Activated CD4-positive, alpha-beta T cell treated with anti-CD3 and anti-CD28 coated beads, Interleukin-2, amount 10 ng/mL, durations not matched to agents 24 days and 14 days (primary cell): ENCODE measurements at regions not wholly inside any gene's neighbourhood (a gene's known extent, or its start where the extent isn't known, plus 50 kb on each side); places are given as distances from the start of the nearest gene placed in this dataset.

Source experiments
- DNase-seq: peaks from one replicate; pipeline ENCODE4 v3.0.0; 2022
- H3K27ac Mint-ChIP-seq: one replicate; pipeline ENCODE4 v1.8.0; 2022; ENCODE audit warnings: mild to moderate bottlenecking, mixed read lengths
- H3K27me3 Mint-ChIP-seq: one replicate; pipeline ENCODE4 v1.8.0; 2022; ENCODE audit warnings: mixed read lengths
- H3K36me3 Mint-ChIP-seq: one replicate; pipeline ENCODE4 v1.8.0; 2022; ENCODE audit warnings: low read depth, mild to moderate bottlenecking, mixed read lengths
- H3K4me1 Mint-ChIP-seq: one replicate; pipeline ENCODE4 v1.8.0; 2021; ENCODE audit warnings: mixed read lengths
- H3K4me3 Mint-ChIP-seq: one replicate; pipeline ENCODE4 v1.8.0; 2022; ENCODE audit warnings: mild to moderate bottlenecking, moderate library complexity, mixed read lengths
- H3K9me3 Mint-ChIP-seq: one replicate; pipeline ENCODE4 v1.8.0; 2021; ENCODE audit warnings: mixed read lengths
- intact Hi-C: fragments of 100-400 bp; cut with micrococcal nuclease; formaldehyde crosslinking; loops from one replicate; pipeline ENCODE4 v1.15.1; 2023

DNA sequence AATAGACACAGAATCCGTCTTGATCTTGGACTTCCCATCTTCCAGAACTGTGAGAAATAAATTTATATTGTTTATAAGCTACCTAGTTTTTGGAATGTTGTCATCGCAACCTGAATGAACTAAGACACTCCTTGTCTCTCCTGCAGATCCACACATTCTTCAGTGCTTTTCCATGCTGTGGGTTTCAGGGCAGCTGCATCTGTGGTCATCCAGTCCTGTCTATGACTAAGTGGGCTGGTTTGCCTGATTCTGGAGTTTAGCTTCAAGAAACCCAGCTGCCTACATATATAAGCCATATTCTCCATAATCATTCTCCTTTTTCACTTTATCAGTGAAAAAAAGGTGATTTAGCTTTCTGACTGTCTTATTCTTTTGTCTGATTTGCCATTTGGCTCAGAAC, 170.3 kb upstream of the KIT start:
- Mint-ChIP-seq H3K9me3 (no peaks in the 10 kb centered on the region), H3K4me3 (no peak overlapping the region), H3K36me3 (no peaks in the 10 kb centered on the region), H3K27me3 (no peaks in the 10 kb centered on the region), H3K4me1 (no peaks in the 10 kb centered on the region), H3K27ac (no peak overlapping the region)
- DNase-seq: no peak
- intact Hi-C loops: no loop called here

DNA sequence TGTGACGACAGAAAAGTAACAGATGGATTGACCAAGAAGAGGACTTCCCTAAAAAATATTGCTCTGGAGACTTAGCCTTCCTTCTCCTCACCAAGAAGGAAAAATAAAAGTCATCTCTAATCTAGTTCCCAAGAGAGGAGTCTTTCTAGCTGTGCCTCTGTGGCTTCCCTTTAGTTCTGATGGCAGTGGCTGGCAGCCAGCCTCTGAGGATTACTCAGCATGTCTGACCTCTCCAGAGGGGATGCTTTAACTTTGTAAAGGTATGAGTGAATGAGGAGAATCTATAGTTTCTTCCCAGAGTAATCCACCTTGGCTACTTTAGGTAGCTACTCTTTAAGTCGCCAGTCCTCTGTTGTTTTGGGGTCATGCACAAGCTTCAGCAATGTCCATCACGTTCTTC, 163.9 kb upstream of the KIT start:
- no peak overlapping the region for H3K27ac Mint-ChIP-seq
- H3K9me3 Mint-ChIP-seq: no peaks in the 10 kb centered on the region
- H3K4me3 Mint-ChIP-seq: no peak overlapping the region
- peaks cover 2% of the 10 kb centered on the region for H3K4me1 Mint-ChIP-seq
- no peaks in the 10 kb centered on the region for H3K27me3 Mint-ChIP-seq
- H3K36me3 Mint-ChIP-seq: no peaks in the 10 kb centered on the region
- DNase-seq: no peak
- intact Hi-C loops: no loop called here

DNA sequence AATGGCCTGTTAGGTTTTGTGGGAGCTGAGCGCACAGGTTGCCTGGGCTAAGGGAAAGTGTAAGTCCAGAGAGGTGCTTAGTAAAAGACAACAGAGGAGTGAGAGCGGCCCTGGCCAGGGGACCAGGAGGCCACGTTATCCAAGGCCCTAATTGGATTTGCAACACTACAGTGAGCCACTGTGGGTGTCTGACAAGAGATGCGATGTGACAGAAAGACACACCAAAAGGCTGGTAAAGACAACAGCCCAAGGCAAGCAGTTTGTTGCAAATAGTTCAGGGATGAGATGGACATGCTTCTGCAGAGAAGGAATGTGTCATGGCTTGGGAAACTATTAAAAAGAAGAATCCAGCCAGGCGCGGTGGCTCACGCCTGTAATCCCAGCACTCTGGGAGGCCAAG, 162.7 kb upstream of the KIT start:
- Mint-ChIP-seq H3K9me3 (no peaks in the 10 kb centered on the region), H3K27me3 (no peaks in the 10 kb centered on the region), H3K4me1 (peaks cover 2% of the 10 kb centered on the region), H3K4me3 (no peak overlapping the region), H3K36me3 (no peaks in the 10 kb centered on the region), H3K27ac (no peak overlapping the region)
- intact Hi-C loops: no loop called here
- DNase-seq: no peak

DNA sequence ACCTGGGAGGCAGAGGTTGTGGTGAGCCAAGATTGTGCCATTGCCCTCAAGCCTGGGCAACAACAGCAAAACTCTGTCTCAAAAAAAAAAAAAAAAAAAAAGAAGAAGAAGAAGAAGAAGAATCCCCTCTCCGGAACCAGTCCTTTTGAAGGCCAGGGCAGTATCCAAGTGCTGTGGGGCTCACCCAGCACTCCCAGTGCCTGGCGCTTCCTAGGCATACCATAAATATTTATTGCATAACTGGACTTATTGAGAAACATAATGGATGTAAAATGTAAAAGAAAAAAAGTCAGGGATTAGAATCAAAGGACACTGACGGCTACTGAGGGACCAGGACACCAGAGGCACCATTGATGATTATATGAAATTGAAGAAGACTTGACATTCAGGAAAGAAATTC, 162.1 kb upstream of the KIT start:
- H3K4me1 Mint-ChIP-seq: peaks cover 2% of the 10 kb centered on the region
- no peak for DNase-seq
- H3K4me3 Mint-ChIP-seq: no peak overlapping the region
- intact Hi-C loops: no loop called here
- H3K9me3 Mint-ChIP-seq: no peaks in the 10 kb centered on the region
- no peaks in the 10 kb centered on the region for H3K27me3 Mint-ChIP-seq
- no peaks in the 10 kb centered on the region for H3K36me3 Mint-ChIP-seq
- H3K27ac Mint-ChIP-seq: no peak overlapping the region

DNA sequence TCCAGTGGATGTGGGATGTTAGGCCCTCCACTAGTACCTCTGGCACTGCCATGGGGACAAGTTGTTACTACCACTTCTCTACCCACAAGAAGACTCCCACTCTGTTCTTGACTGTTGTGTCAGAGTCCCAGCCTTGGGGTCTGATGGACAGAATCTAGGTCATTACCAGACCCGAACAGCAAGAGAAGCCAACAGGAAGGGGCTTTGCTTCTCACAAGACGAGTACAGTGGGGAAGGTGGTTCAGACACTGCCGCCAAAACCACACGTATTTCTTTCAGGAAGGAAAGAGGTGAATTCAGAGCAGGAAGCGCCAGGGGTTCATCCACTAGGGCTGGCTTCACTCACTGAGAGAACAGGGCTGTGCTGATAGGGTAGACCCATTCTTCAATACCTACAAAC, 161.3 kb upstream of the KIT start:
- no peak for DNase-seq
- H3K4me1 Mint-ChIP-seq: peaks cover 2% of the 10 kb centered on the region
- H3K4me3 Mint-ChIP-seq: no peak overlapping the region
- no peaks in the 10 kb centered on the region for H3K9me3 Mint-ChIP-seq
- H3K27ac Mint-ChIP-seq: no peak overlapping the region
- H3K27me3 Mint-ChIP-seq: no peaks in the 10 kb centered on the region
- intact Hi-C loops: no loop called here
- H3K36me3 Mint-ChIP-seq: no peaks in the 10 kb centered on the region

DNA sequence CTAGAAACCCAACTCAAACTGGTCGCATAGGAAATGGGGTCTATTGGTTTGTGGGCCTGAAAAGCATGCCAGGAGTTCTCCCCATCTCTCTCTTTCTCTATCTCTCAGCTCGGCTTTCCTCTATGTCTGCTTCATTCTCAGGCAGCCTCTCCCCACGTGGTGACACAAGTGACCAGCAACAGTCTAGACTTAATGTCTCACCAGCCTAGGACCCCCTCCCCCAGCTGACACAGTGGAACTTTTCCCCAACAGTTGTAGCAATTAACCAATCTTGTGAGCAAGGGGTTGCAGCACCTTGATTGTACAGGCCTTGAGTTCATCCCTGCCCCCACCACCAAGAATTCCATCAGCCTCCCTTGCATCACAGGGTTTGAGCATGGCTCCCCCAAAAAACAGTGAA, 159.8 kb upstream of the KIT start:
- DNase-seq: no peak
- H3K9me3 Mint-ChIP-seq: no peaks in the 10 kb centered on the region
- no peaks in the 10 kb centered on the region for H3K27me3 Mint-ChIP-seq
- H3K4me3 Mint-ChIP-seq: no peak overlapping the region
- peaks cover 2% of the 10 kb centered on the region for H3K4me1 Mint-ChIP-seq
- intact Hi-C loops: no loop called here
- no peaks in the 10 kb centered on the region for H3K36me3 Mint-ChIP-seq
- no peak overlapping the region for H3K27ac Mint-ChIP-seq

DNA sequence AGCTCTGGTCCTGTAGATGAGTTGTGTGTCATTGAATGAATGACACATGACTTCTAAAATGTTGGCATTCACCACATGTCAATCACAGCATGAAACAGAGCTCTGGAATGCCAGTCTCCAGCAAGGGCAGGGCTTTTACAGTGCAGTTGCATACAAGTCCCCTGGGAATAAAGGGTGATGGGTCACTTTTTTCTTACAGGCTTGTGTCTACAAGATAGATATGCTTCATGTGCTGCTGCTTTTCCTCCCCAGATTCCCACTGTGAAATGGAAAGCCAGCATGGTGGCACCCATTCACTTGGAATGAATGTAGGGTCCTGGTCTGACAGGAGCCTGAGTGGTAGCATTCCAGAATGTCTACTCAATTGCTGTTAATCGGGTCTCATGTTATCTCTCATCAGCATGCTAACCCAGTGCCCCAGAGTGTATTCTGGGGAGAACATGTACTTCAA, 159.1 kb upstream of the KIT start:
- Mint-ChIP-seq H3K9me3 (no peaks in the 10 kb centered on the region), H3K4me3 (no peak overlapping the region), H3K27ac (no peak overlapping the region), H3K4me1 (peaks cover 2% of the 10 kb centered on the region), H3K27me3 (no peaks in the 10 kb centered on the region), H3K36me3 (no peaks in the 10 kb centered on the region)
- intact Hi-C loops: no loop called here
- no peak for DNase-seq

DNA sequence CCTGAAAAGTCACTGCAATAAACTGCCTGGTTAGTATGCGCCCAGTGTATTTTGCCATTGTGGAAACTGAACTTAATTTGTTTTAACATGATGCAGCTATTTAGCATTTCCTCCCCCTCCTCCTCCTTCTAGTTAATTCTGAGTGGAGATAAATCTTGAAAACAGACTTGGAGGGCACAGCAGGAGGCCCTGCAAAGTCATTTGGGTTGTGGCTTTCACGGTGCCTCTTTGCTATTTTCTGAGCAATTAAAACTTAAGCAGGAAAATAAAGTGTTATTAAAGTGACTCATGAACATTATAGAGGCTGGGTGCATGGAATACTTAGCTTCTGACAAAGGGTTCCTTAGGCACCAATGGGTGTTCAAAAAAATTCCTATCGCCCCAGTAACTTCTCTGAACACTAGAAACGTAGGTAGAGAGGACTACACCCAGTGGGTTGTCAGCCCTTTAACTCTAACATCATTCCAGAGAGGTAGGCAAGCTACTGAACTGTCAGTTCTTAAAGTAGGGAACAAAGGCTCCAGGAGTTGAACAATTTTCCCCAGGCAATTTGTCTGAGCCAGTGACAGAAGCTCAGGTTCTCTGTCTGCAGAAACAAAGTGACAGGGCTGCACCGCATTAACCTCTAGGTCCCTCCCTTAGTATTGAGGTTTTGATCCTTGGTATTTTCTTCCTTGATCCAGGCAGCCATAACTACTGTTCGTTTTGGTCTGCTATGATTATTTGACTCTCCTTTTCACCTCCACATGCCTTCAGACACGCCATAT, 158.3 kb upstream of the KIT start:
- no peaks in the 10 kb centered on the region for H3K9me3 Mint-ChIP-seq
- no peak for DNase-seq
- H3K36me3 Mint-ChIP-seq: no peaks in the 10 kb centered on the region
- H3K4me3 Mint-ChIP-seq: no peak overlapping the region
- intact Hi-C loops: no loop called here
- no peaks in the 10 kb centered on the region for H3K27me3 Mint-ChIP-seq
- H3K27ac Mint-ChIP-seq: no peak overlapping the region
- H3K4me1 Mint-ChIP-seq: peaks cover 2% of the 10 kb centered on the region

DNA sequence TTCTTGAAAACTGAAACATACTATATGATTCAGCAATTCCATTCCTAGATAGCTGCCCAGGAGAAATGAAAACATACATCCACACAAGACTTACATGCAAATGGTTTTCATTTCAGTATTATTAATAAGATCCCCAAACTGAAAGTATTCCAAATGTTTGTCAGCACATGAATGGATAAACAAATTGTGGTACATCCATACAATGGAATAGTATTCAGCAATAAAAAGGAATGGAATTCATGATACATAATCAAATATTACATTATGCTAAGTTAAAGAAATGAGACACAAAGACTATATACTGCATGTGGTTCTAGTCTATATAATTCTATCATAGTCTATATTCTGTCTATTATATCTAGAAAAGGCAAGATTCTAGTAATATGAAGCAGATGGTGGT, 152.4 kb upstream of the KIT start:
- Mint-ChIP-seq H3K27ac (no peak overlapping the region), H3K4me3 (no peak overlapping the region), H3K36me3 (no peaks in the 10 kb centered on the region), H3K27me3 (no peaks in the 10 kb centered on the region), H3K9me3 (peaks cover 2% of the 10 kb centered on the region), H3K4me1 (no peaks in the 10 kb centered on the region)
- intact Hi-C loops: no loop called here
- no peak for DNase-seq

DNA sequence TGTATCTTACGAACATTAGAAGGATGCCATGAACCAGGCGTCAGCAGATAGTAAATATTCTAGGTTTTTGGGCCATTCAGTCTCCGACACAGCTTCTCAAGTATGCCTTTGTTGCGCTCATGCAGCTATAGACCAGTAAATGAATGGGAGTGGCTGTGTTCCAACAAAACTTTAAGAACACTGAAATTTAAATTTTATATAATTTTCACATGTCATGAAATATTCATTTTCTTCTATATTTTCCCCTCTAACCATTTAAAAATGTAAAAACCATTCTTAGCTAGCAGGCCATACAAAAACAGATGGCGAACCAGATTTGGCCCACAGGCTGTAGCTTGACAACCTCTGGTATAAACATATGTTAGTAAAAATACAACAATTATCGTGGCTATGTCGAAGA, 151.8 kb upstream of the KIT start:
- Mint-ChIP-seq H3K27me3 (no peaks in the 10 kb centered on the region), H3K27ac (no peak overlapping the region), H3K4me3 (no peak overlapping the region), H3K36me3 (no peaks in the 10 kb centered on the region), H3K9me3 (peaks cover 2% of the 10 kb centered on the region), H3K4me1 (no peaks in the 10 kb centered on the region)
- intact Hi-C loops: no loop called here
- DNase-seq: no peak

DNA sequence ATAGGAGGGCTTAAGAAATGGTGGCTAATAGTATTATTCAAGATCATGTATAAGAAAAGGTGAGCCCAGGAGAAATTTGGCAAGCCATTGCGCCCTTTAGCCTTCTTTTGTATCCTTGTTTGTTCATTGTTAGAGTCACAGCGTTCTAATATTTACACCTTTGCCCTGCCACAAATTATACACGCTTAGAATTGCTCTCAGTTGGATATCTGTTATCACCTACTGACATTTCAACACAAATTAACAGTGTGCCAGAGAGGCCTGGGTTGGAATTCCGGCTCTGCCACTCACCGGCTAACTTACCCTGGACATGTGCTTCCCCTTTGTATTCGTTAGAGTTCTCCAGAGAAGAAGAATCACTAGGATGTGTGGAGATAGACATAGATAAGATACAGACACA, 148.7 kb upstream of the KIT start:
- no peak for DNase-seq
- peaks cover 2% of the 10 kb centered on the region for H3K9me3 Mint-ChIP-seq
- no peaks in the 10 kb centered on the region for H3K27me3 Mint-ChIP-seq
- no peak overlapping the region for H3K4me3 Mint-ChIP-seq
- no peak overlapping the region for H3K27ac Mint-ChIP-seq
- H3K36me3 Mint-ChIP-seq: no peaks in the 10 kb centered on the region
- no peaks in the 10 kb centered on the region for H3K4me1 Mint-ChIP-seq
- intact Hi-C loops: no loop called here

DNA sequence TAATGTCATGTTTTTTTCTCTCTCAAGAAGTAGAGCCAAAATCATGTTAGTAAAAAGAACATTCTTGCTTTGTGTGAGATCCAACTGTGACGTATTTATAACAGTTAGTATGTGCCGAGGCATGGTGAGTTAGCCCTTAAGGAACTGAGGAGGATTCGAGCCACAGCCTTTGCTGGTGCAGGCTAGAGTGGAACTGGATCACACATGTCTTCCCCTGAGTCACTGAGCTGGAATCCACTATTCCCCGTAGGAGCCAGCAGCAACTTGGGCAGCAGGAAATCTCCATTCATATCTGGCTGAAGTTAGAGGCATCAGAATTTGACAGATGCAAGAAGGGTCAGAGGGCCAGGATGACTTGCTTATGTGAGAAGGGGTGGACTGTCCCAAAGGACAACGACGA, 144.6 kb upstream of the KIT start:
- intact Hi-C loops: no loop called here
- peaks cover 2% of the 10 kb centered on the region for H3K9me3 Mint-ChIP-seq

DNA sequence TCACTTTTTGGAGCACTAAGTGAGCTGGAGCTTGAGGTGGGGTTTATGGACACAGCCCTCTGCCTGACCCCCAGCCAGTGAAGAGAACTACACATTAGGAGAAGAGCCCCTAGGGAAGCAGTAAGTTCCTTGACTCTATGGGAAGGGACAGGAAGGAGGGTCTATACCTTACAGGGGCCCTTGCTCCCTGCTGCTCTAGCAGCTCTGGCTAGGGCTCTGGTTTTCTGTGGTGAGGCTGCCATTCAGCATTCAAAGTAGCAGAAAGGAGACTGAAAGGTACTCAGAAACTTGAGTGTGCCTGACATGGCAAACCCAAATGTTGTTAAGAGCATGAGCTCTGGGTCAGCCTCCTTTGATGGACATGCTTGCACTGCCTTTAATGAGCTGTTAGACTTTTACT, 144.0 kb upstream of the KIT start:
- H3K36me3 Mint-ChIP-seq: no peaks in the 10 kb centered on the region
- H3K27ac Mint-ChIP-seq: no peak overlapping the region
- no peak overlapping the region for H3K4me3 Mint-ChIP-seq
- H3K27me3 Mint-ChIP-seq: no peaks in the 10 kb centered on the region
- no peak for DNase-seq
- H3K4me1 Mint-ChIP-seq: no peaks in the 10 kb centered on the region
- H3K9me3 Mint-ChIP-seq: peaks cover 2% of the 10 kb centered on the region
- intact Hi-C loops: no loop called here

More for the DNA sequence above, 144.6 kb upstream of the KIT start:
- Mint-ChIP-seq H3K27ac (no peak overlapping the region), H3K4me1 (no peaks in the 10 kb centered on the region), H3K27me3 (no peaks in the 10 kb centered on the region), H3K36me3 (no peaks in the 10 kb centered on the region), H3K4me3 (no peak overlapping the region)
- no peak for DNase-seq

DNA sequence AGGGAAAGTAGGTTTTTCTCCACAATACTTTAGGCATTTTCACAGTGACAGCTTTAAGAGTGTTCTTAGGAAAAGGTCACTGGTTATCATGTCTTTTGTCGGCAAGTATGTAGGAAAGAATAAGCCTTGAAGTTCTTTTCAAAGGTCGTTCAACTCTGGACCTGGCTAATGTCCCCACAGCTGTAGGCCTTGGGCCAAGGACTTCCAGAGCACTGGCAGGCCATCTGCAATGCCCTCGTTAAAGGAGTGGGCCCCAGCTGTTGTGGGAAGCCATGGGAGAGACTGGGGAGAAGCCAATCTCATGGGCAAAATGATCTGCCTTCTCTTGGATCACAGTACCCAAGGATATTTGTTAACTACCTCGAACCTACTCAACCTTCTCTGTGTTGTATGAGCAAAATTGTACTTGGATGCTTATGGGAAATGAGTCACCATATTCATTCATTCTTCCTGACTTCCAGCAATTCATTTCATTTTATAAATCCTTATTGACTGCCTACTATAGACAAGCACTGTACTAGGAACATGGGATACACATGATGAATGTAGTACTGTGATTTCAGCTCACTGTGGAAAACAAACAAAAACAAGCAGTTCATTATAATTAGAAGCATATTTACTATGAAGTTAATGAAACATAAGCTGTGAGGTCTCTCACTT, 141.1 kb upstream of the KIT start:
- DNase-seq: no peak
- Mint-ChIP-seq H3K4me3 (no peak overlapping the region), H3K9me3 (no peaks in the 10 kb centered on the region), H3K27ac (no peak overlapping the region), H3K36me3 (no peaks in the 10 kb centered on the region), H3K27me3 (no peaks in the 10 kb centered on the region), H3K4me1 (no peaks in the 10 kb centered on the region)
- intact Hi-C loops: no loop called here
